Left renal cortex interstitium (tissue), 4 donors: ENCODE measurements at regions not wholly inside any gene's neighbourhood (a gene's known extent, or its start where the extent isn't known, plus 50 kb on each side); places are given as distances from the start of the nearest gene placed in this dataset.
"Not testable (repeated sequence)": the region's sequence is repeated elsewhere in the genome, so short reads cannot be mapped to it uniquely, and the experiment has no call there.

Experiments used
- DNase-seq, 4 donors: peaks; one replicate each; pipeline ENCODE4 v3.0.0-alpha.2; 2013; ENCODE audit warnings: low read depth in 4 of 4, low spot score in 2 of 4, missing footprints in 1 of 4

GRCh38 chr2:136334967-136335366 is 217.0 kb upstream of the CXCR4 start:
- DNase-seq = no peak

GRCh38 chr2:136332436-136333095 is 214.6 kb upstream of the CXCR4 start:
- DNase-seq = no peak

- no peak for DNase-seq
Observed at GRCh38 chr2:136331226-136331625, 213.3 kb upstream of the CXCR4 start.

- no peak for DNase-seq
Observed at GRCh38 chr2:136328207-136328795, 210.4 kb upstream of the CXCR4 start.

GRCh38 chr2:136327162-136327852 is 209.4 kb upstream of the CXCR4 start:
- DNase-seq = no peak

GRCh38 chr2:136325844-136326331 is 207.9 kb upstream of the CXCR4 start:
- no peak for DNase-seq

- no peak for DNase-seq
Observed at GRCh38 chr2:136324966-136325365, 207.0 kb upstream of the CXCR4 start.

GRCh38 chr2:136323935-136324334 is 206.0 kb upstream of the CXCR4 start:
- DNase-seq = no peak

- DNase-seq = no peak
Observed at GRCh38 chr2:136323195-136323594, 205.2 kb upstream of the CXCR4 start.

GRCh38 chr2:136322428-136322827 is 204.5 kb upstream of the CXCR4 start:
- DNase-seq = no peak

GRCh38 chr2:136319651-136320050 is 201.7 kb upstream of the CXCR4 start:
- DNase-seq = no peak

GRCh38 chr2:136319237-136319636 is 201.3 kb upstream of the CXCR4 start:
- DNase-seq = no peak

GRCh38 chr2:136314240-136314639 is 196.3 kb upstream of the CXCR4 start:
- no peak for DNase-seq

- not testable (repeated sequence) for DNase-seq
Observed at GRCh38 chr2:136312568-136312967, 194.6 kb upstream of the CXCR4 start.

- no peak for DNase-seq
Observed at GRCh38 chr2:136310797-136311603, 193.1 kb upstream of the CXCR4 start.

GRCh38 chr2:136310005-136310495 is 192.1 kb upstream of the CXCR4 start:
- DNase-seq = no peak

GRCh38 chr2:136308611-136309010 is 190.7 kb upstream of the CXCR4 start:
- DNase-seq = no peak

- DNase-seq = no peak
Observed at GRCh38 chr2:136306836-136307235, 188.9 kb upstream of the CXCR4 start.

GRCh38 chr2:136305517-136306192 is 187.7 kb upstream of the CXCR4 start:
- DNase-seq = no peak

GRCh38 chr2:136301006-136301405 is 183.1 kb upstream of the CXCR4 start:
- DNase-seq = no peak
